8988T (cell line): ENCODE measurements at regions not wholly inside any gene's neighbourhood (a gene's known extent, or its start where the extent isn't known, plus 50 kb on each side); places are given as distances from the start of the nearest gene placed in this dataset.

Experiments used
- DNase-seq: peaks from one replicate; pipeline ENCODE4 v3.0.0; 2011

DNA sequence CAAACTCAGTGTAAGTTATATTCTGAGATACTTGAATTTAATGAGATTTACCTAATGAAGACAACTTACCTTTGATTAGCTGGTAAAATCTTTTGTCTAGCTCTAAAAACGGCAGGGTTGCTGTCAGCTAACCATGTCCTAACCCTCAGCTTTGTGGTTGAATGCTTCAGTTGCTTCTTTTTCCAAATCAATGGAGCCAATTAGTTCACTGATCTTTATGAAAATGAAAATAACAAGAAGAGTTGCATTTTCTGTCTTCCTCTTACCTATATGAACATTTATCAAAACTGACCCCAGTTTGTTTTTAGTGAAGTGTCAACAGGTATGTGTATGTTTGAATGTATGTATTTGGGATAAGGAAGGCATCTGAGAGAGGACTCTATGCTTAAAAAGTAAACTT lies 253.1 kb upstream of the MTPN start:
- no peak for DNase-seq

DNA sequence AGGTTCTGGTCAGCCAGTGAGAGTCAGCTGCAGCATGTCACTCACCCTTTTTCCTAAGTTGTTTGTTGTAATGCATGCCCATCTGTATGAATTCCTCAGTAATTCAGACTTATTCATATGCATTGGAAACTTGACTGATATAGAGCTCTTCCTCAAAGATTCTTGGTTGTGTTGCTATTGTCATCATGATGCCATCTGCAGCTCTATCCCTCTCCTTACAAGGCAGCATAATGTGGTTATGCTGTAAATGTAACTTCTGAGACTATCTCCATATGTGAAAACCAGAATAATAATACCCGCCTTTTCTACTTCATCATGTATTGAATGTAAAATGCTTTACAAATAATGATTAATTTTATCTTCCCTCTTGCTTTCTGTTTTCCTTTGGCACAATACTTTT lies 252.6 kb upstream of the MTPN start:
- DNase-seq, result no peak

DNA sequence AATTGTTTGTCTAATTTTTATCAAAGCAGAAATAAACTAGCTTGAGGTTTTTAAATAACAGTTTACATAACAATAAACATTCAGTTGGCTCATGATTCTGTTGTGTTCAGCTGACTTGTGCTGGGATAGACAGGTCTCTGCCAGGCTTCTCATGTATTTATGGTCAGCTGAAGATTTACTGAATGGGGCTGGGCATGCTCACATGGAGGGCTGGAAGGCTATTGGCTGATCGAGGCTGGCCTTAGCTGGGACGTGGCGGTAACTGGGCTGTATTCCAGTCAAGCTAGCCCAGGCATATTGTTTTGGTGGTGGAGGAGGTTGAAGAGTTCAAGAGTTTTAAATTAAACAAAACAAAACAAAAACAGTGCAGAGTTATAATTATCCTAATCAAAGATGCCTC lies 251.0 kb upstream of the MTPN start:
- no peak for DNase-seq

DNA sequence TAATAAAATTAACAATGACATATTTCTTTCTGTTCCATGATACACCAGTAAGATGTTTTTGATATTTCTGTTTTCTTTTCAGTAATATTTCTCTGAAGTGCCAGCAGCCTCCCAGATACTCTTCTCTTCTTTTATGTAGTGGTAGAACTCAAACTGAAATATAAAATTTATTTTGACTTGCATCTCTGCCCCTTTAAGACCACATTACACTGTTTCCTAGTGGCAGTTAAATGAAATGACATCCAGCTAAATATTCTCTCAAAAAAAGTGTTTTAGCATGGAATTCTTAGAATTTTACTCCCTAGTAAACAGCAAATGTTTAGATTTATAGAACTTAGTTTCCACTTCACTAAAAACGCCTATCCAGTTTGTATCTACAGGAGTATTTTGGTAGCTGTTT lies 237.2 kb upstream of the MTPN start:
- no peak for DNase-seq

DNA sequence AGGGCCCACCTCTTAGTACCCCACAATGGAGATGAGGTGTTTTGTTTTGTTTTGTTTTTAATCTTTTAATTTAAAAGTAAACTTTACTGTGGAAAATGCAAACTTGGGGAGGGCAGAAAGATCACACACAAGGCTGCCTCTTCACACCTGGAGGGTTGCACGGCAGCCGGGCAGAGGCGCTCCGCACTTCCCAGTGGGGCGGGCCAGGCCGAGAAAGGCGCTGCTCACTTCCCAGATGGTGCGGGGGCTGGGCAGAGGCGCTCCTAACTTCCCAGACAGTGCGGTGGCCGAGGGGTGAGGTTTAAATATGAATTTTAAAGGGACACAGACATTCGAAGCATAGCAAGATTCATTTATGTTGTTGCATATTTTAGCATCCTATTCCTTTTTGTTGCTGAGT lies 235.9 kb upstream of the MTPN start:
- no peak for DNase-seq

DNA sequence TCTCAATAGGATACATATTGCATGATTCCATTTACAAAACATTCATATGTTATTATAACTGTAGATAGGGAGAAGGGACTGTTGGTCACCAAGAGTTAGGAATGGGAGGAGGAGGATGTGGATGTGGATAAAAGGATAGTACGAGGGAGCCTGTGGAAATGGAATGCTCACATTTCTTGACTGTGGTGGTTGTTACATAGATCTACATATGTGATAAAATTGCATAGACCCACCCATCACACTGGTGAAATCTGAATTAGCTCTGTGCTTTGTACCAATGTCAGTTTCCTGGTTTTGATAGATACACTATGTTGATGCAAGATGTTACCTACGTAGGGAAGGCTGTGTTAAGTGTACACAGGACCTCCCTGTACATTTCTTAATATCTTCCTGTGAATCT lies 233.5 kb upstream of the MTPN start:
- no peak for DNase-seq

DNA sequence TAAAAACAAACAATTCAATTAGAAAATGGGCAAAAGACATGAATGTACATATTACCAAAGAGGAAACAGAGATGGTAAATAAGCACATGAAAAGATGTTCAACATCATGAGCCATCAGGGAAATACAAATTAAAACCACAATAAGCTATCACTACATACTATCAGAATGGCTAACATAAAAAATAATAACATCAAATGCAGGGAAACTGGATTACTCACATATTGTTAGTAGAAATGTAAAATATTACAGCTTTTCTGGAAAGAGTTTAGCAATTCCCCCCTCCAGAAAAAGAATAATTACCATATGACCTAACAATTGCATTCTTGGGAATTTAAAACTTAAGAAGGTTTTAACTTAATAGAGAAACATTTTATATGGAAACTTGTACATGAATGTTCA lies 232.9 kb upstream of the MTPN start:
- no peak for DNase-seq

DNA sequence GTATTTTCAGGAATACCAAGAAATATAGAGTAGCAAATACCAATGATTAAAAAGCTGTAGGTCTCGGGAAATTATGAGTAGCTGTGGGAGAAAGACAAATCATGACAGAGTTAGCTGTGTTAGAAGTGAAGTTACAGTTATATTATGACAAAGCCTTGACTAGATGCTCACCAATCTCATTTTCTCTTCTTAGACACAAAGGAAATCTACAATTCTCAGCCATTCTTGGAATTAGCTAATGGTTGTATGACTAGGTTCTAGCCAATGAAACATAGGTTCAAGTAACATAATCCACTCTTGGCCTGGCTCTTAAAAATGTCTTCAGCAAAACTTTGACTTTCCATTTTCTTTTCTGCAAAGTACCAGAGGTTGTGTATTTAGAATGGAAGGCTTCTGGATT lies 228.8 kb upstream of the MTPN start:
- DNase-seq, result no peak

DNA sequence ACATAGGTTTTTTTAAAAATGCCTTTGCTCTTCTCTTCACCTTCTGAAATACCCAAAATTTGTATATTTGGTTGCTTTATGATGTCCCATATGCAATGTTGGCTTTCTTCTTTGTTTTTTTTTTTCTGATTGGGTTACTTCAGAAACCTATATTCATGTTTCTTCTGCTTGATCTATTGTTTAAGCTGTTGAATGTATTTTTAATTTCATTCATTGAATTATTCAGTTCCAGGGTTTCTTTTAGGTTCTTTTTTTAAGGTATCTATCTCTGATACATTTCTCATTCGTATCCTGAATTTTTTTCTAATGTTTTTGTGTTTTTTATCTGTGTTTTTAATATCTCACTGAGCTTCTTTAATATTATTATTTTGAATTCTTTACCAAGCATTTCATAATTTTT lies 221.0 kb upstream of the MTPN start:
- no peak for DNase-seq

DNA sequence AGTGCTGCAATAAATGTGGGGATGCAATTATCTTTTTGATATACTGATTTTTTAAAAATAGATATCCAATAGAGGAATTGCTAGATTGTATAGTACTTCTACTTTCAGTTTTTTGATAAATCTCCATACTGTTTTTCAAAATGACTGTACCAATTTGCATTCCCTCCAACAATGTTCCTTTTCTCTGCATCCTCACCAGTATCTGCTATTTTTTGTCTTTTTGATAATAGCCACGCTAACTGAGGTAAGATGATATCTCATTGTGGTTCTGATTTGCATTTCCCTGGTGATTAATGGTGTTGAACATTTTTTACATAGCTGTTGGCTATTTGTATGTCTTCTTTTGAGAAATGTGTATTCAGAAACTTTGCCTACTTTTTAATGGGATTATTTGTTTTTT lies 217.7 kb upstream of the MTPN start:
- no peak for DNase-seq

DNA sequence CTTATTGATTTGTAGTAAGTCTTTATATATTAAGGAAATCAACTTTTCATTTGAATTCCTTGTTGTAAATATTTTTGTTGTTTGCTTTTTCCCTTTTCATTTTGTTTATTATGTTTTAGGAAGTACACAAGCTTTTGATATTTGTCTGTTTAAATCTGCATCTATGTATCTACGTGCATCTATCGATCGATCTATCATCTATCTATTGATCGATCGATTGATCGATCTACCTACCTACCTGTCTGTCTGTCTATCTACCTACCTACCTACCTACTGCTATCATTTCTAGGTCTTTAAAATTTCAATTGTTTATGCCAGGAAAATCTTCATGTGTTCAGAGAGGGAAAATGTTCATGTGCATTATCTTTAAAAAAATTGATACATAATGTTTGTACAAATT lies 216.8 kb upstream of the MTPN start:
- DNase-seq, result no peak

DNA sequence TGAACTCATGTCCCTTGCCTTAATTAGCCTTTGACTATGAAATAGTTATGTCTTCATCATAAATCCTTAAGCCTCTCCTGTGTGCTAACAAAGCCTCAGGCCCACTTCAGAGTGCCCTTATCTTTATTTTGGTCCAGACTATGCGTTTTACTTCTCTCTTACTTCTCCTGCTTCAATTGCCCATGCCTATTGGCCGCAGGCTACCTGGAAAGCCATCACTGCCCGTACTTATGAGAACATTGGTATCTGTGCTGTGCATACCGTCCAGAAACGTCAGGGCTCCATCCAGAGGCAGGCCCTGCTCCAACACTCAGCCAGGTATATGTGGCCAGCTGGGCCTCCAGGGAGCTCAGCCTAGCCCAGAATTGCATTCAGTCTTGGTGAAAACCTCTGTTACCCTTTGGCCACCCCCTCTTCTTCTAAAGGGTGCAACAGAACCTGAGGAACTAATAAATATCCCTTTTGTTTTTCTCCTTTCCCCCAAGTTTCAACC lies 212.4 kb upstream of the MTPN start:
- DNase-seq, result no peak

DNA sequence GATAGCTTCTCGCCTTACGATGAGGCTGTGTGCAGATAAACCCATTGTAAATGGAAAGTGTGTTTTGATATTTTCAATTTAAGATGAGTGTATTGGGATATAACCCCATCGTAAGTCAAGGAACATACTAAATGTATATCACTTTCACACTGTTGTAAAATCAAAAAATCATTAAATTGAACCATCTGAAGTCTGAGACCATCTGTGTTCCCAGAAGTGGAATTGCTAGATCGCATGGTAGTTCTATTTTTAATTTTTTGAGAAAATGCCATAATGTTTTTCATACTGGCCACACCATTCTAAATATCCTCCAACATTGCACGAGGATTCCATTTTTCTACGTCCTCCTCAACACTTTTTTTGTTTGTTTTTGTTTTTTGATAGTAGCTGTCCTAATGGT lies 209.1 kb upstream of the MTPN start:
- no peak for DNase-seq

DNA sequence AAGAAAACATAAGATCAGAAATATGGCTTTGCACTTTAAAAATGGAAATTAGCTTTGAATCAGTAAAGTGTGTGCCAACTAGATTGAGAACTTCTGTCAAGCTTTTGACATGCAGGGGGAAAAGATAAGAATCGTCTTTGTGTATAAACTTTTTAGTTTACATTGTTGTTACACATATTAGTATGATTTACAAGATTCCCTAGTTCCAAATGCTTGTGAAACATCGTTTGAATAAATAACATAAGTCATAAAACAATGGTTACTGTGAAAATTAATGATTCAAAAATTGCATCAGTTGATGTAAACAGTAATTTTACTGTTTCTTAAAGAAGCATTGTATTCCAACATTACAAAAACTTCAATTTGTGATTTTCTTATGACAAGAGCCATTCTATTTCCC lies 207.6 kb upstream of the MTPN start:
- DNase-seq, result no peak

DNA sequence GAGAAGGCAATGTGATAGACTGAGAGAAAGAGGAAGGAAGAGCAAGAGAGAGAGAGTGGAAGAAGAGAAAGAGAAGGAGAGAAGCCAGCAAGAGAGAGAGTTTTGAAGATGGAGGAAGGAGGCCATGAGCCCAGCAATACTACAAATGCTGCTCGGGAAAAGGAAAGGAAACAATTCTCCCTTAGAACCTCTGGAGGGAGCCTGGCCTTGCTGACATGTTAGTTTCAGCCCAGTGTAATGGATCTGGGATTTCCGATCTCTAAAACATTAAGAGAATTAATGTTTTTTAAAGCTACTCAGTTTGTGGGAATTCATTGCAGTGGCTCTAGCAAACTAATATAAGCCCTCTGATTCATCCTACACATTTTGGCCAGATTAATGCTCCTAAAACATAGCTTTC lies 206.8 kb upstream of the MTPN start:
- no peak for DNase-seq

DNA sequence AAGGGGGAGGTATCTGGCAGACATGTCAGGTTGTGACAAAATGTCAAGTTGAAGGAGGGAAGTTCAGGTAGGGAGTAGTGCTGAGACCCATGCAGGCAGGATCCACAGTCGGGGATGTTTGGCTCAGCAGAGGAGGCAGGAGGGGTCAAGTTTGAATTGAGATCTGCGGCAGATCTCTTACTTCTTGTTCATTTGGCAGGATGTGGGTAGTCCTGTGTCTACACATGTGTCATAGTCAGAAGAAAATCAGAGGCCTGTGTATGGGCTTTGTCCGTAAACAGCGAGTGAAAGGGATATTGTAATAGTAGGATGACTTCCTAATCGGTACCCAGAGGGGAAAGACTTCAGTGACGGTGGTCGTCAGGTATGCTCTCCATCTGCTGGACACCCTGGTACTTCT lies 203.8 kb upstream of the MTPN start:
- DNase-seq, result no peak

DNA sequence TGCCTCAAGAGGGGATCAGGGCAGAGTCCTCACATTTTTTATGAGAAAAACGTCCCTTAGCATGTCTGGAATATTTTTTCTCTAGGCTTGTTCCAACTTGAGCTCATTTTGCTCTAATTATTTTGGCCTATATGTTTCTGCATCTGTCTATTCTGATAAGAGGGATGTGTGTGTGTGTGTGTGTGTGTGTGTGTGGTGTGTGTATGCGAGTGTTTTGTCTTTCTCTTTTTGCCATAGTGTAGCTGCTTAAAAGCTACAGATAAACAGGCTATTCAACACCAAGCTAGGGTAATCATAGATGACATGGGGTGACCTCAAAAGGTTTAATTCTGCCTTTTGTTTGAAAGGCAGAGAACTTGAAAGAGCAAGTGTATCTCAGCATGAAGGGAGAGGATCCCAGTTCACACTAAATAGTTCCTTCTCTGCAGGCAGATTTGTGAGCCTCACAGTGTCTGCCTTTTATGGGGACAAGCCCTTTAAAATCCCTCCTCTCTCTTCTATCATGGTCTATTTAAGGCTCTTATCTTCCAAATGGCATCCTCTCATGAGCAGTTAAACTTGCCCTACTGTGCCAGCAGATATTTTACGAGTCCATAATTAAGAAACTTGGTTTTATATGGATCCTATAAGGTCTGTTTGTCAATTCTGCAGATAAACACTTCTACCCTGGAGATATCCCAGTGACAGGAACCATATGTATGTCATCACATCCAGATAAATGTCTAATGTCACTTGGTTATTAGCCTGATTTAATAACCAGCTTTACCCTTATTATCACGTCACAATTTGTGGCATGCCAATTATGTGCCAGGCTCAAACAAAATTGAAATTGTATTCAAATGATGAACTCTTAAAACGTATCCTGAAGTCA lies 202.9 kb upstream of the MTPN start:
- DNase-seq, result no peak

DNA sequence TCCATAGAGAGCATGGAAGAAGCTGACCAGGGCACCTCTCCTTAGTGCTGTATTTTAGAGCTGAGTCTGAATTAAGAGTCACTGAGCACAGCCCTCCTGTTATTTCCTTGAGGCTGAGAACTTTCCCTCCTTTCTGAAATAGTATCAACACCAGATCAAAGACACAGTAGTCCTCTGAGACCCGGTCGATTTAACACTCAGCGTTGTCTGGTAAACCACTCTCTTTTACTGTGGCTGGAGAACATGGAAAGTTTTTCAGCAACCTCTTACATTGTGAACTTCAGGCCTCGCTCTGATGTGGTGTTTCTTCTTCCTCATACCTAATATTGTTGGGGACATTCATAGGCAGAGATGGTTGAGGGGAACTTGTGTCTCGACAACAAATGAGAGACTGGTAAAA lies 202.0 kb upstream of the MTPN start:
- no peak for DNase-seq

DNA sequence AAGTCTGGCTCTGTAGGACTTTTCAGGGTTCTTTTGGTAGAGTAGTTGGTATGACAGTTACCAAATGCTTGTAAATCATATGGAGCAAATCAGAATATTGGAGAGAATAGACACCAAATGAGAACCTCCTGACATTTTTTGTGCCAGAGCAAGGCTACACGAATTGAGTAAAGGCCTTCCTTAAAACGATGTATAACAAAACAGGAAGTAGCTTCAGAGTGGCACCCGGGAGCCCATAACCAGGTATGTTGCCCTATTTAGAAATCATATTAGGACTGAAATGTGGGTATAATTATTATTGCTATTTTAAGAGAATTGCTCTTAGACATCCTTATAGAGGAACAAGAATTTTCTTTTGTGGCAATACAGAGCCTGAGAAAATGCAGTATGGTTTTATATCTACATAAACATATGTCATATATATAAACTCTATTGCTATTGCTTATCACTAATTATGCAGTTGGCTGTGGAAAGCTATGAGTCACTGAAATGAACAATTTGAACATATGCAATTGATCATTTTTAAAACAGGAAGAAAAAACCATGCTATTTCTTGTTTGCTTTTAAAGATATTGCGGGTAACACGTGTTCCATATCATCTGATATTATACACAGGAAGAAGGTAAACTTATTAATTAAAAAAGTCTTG lies 197.4 kb upstream of the MTPN start:
- DNase-seq, result no peak

DNA sequence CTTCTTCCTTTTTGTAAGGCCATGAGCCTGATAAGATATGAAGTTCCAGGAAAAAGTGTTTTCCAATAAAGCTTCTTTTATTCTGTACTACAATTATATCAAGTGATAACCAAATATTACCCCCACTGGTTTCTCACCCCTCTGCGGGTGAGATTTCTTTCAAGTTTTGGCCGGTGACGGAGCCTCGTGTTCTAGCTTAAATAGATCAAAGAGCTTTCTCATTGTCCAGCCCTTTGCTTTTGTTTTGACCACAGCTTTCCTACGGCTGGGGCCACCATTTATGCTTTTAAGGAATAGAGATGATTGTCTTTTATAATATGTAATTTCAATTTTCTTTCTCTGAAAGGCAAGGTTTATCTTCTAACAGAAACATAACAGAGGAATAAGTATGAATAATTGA lies 196.7 kb upstream of the MTPN start:
- no peak for DNase-seq

DNA sequence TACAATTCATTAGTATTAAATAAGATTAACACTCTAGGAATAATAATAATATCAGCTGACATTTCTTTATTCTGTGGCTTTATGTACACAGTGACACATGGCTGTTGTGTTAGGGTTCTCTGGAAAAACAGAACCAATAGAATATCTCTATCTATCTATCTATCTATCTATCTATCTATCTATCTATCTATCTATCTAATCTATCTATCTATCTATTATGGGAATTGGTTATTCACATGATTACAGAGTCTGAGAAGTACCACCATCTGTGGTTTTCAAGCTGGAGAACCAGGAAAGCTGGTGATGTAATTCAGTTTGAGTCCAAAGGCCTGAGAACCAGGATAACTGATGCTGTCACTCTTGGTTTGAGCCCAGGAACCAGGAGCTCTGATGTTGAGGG lies 194.1 kb upstream of the MTPN start:
- DNase-seq, result no peak

DNA sequence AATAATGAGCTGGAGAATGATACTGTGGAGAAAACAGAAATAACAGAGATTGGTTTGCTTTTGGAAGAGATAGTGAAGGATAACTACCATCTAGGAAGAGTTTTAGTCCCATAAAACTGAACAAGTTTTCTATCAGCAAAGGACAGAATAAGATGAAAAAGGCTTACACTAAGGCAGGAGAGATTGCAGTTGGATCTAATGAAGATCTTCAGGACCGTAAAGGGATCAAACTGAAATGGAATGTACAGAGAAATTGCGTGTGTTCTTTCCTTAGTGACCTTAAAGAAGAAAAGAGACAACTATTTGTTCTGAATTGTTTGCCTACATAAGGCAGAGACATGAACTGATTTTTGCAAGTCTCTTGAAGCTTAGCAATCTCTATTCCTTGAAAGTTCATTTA lies 191.7 kb upstream of the MTPN start:
- no peak for DNase-seq

DNA sequence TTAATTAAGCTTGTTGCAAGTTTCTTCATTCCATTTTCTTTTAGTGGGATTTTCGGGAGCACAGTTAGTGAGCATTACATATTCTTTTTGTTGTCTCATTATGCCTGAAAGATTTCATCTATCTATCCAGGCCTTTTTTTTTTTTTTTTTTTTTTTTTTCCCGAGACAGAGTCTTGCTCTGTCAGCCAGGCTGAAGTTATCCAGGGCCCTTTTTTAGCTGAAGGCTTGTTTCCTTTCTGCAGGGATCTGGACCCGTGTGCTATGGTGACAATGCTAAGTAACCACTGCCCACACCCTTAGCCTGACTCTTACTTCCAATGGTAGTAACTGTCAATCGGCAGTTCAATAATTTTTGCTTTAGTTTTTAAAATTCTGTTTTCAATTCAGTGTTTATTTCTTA lies 190.8 kb upstream of the MTPN start:
- DNase-seq, result no peak

DNA sequence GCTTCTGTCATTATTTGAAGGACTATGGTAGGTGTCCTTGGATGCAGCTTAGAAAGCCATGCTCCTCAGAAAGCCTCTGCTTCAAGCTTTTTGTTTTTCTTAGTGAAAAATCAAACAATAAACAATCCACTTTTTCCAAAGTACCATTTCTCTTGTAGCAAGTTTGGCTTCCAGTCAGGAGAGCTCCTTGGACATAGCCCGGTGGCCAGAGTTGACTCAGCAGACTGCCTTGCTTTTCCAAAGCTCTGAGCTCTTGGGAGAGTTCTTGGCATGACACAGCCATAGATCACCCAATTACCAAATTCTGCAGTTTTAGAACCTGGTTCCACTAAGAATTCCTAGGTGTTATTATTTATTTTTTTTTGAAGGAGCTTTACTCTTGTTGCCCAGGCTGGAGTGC lies 189.4 kb upstream of the MTPN start:
- no peak for DNase-seq

DNA sequence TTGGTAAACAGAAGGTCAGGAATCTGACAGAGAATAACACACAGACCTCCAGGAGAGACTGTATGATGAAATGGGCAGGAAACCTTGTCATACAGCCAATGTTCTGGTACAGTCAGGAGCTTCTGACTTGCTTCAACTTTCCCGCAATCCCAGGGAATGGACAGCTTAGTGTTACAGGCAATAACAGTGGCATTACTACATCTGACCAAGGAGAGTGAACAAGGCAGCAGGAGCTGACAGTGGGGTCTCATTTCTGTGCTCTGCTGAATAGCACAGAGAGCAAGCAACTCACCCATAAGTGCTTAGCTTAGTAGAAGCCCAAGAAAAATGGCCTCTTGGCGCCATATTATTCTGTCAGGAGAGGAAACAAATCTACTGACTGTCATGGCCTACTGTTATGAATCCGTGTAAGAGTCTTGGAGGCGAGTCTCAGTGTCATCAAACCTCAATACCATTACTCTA lies 186.2 kb upstream of the MTPN start:
- DNase-seq, result no peak
